Neutrophil (primary cell): ENCODE measurements at regions not wholly inside any gene's neighbourhood (a gene's known extent, or its start where the extent isn't known, plus 50 kb on each side); places are given as distances from the start of the nearest gene placed in this dataset.

Experiments
- H3K27ac ChIP-seq: fragments of 200-600 bp; sonication (generic); 2 replicates; pipeline ENCODE4 v1.5.1; 2016; ENCODE audit warnings: mild to moderate bottlenecking, moderate library complexity
- H3K27me3 ChIP-seq: fragments of 200-600 bp; sonication (generic); 2 replicates; pipeline ENCODE4 v1.6.0; 2016; ENCODE audit warnings: mild to moderate bottlenecking
- H3K36me3 ChIP-seq: fragments of 200-600 bp; sonication (generic); 2 replicates; pipeline ENCODE4 v1.5.1; 2017
- H3K4me1 ChIP-seq, 2 experiments: fragments of 200-600 bp in 1 of 2; sonication (generic) in 1 of 2; 1 replicate in 1 of 2; 2 replicates in 1 of 2; pipeline versions ENCODE4 v1.5.1 to v1.6.1; 2013 to 2016; ENCODE audit warnings: low read depth in 1 of 2, low read length in 1 of 2, mild to moderate bottlenecking in 1 of 2, moderate library complexity in 1 of 2; ENCODE audit not compliant: control insufficient read depth in 1 of 2, insufficient read depth in 1 of 2
- H3K4me3 ChIP-seq, 2 experiments: fragments of 200-600 bp in 1 of 2; sonication (generic) in 1 of 2; 1 replicate in 1 of 2; 2 replicates in 1 of 2; pipeline ENCODE4 v1.5.1; 2013 to 2016; ENCODE audit warnings: low read depth in 1 of 2, low read length in 1 of 2, mild to moderate bottlenecking in 1 of 2, moderate library complexity in 1 of 2
- H3K9me3 ChIP-seq: fragments of 200-600 bp; sonication (generic); 2 replicates; pipeline ENCODE4 v1.5.1; 2016
- CTCF ChIP-seq: fragments of 200-600 bp; sonication (generic); IDR thresholded peaks from 2 replicates; pipeline ENCODE4 v1.5.1; 2016; ENCODE audit warnings: antibody characterized with exemption

GRCh38 chr13:79060216-79060615, 345.8 kb downstream of the RBM26 start:
- Histone ChIP-seq H3K27me3 (no peaks in the 10 kb centered on the region), H3K4me3 (no peak overlapping the region), H3K4me1 (no peaks in the 10 kb centered on the region), H3K9me3 (no peaks in the 10 kb centered on the region), H3K36me3 (no peaks in the 10 kb centered on the region), H3K27ac (no peak overlapping the region)
- no peak for TF ChIP-seq CTCF

DNA sequence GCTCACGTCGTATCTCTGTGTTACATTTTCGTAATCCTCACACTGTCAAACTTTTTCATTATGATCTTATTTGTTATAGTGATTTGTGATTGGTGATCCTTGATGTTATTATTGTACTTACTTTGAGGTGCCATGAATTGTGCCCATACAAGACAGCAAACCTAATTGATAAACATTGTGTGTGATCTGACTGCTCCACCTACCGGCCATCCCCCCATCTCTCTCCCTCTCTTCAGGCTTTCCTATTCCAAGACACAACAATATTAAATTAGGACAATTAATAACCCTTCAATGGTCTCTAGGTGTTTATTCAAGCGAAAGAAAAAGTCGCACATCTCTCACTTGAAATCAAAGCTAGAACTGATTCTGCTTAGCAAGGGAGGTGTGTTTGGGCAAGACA, 349.3 kb downstream of the RBM26 start:
- H3K9me3 ChIP-seq = no peaks in the 10 kb centered on the region
- no peaks in the 10 kb centered on the region for H3K4me1 ChIP-seq
- H3K27me3 ChIP-seq = no peaks in the 10 kb centered on the region
- no peak for TF ChIP-seq CTCF
- no peaks in the 10 kb centered on the region for H3K36me3 ChIP-seq
- H3K27ac ChIP-seq = no peak overlapping the region
- H3K4me3 ChIP-seq = no peak overlapping the region

DNA sequence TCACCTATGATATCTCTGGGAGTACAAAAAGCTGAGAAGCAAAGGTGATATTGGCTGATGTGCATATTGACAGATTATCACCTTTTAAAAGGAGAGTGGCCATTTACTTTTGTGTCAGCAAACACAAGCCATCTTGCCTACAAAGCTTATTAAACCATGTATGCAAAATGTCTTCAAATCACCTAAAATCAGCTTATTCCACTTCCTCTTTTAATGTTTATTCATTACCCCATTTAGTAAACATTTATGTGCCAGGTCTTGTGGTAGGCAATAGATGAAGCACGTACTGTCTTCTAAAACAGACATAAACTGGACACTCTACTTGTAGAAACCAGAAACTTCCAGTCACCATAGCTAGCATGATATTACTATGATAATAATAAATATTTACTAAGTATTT, 354.6 kb downstream of the RBM26 start:
- Histone ChIP-seq H3K36me3 (no peaks in the 10 kb centered on the region), H3K4me1 (no peaks in the 10 kb centered on the region), H3K27ac (no peak overlapping the region), H3K4me3 (no peak overlapping the region), H3K27me3 (no peaks in the 10 kb centered on the region), H3K9me3 (no peaks in the 10 kb centered on the region)
- TF ChIP-seq CTCF = no peak

- H3K4me3 ChIP-seq = no peak overlapping the region
- no peak for TF ChIP-seq CTCF
- no peaks in the 10 kb centered on the region for H3K4me1 ChIP-seq
- no peak overlapping the region for H3K27ac ChIP-seq
- no peaks in the 10 kb centered on the region for H3K27me3 ChIP-seq
- no peaks in the 10 kb centered on the region for H3K36me3 ChIP-seq
- no peaks in the 10 kb centered on the region for H3K9me3 ChIP-seq
These were observed 361.6 kb downstream of the RBM26 start for GRCh38 chr13:79044415-79044814.

DNA sequence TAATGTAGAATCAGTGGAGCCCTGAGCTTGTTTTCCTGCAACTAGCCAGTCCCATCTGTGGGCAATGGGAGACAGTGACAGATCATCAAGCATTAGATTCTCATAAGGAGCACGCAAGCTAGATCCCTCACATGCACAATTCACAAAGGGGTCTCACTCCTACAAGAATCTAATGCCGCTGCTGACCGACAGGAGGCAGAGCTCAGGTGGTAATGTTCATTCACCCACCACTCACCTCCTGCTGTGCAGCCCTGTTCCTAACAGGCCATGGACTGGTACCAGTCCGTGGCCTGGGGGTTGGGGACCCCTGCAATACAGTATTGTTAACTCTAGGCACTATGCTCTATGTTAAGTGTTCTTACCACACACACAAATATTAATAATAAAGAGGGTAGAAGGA, 362.8 kb downstream of the RBM26 start:
- TF ChIP-seq CTCF = no peak
- Histone ChIP-seq H3K36me3 (no peaks in the 10 kb centered on the region), H3K27ac (no peak overlapping the region), H3K4me3 (no peak overlapping the region), H3K4me1 (no peaks in the 10 kb centered on the region), H3K27me3 (no peaks in the 10 kb centered on the region), H3K9me3 (no peaks in the 10 kb centered on the region)

DNA sequence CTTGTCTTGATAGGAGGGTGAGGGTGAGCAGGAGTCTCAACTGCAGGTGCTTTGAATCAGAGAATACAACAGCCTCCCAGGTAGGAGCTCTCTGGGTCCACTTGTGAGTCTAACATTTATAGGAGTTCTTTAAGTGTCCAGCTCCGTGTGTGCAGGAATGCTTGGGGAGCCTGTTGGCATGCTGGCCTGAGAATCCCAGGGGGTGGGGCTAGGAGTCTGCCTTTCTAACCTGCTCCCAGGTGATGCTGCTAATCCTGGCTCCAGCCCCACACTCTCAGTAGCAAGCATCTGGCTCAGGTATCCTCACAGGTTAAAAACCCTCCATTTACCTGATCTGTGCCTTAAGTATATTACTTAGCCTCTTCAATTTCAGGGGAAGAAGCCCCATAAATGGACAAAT, 368.9 kb downstream of the RBM26 start:
- Histone ChIP-seq H3K27me3 (no peaks in the 10 kb centered on the region), H3K4me3 (no peak overlapping the region), H3K27ac (no peak overlapping the region), H3K9me3 (no peaks in the 10 kb centered on the region), H3K4me1 (no peaks in the 10 kb centered on the region), H3K36me3 (no peaks in the 10 kb centered on the region)
- TF ChIP-seq CTCF = no peak
